Inflammatory macrophage treated with lipopolysaccharide for 4 hours (primary cell): ENCODE measurements at regions not wholly inside any gene's neighbourhood (a gene's known extent, or its start where the extent isn't known, plus 50 kb on each side); places are given as distances from the start of the nearest gene placed in this dataset.
"Not testable (repeated sequence)": the region's sequence is repeated elsewhere in the genome, so short reads cannot be mapped to it uniquely, and the experiment has no call there.

Experiments
- DNase-seq: peaks from one replicate; pipeline ENCODE4 v3.0.0-alpha.2; 2020

- no peak for DNase-seq
These were observed 83.6 kb downstream of the IER5 start for GRCh38 chr1:181172082-181172481.

- no peak for DNase-seq
These were observed 85.4 kb downstream of the IER5 start for GRCh38 chr1:181173761-181174447.

DNA sequence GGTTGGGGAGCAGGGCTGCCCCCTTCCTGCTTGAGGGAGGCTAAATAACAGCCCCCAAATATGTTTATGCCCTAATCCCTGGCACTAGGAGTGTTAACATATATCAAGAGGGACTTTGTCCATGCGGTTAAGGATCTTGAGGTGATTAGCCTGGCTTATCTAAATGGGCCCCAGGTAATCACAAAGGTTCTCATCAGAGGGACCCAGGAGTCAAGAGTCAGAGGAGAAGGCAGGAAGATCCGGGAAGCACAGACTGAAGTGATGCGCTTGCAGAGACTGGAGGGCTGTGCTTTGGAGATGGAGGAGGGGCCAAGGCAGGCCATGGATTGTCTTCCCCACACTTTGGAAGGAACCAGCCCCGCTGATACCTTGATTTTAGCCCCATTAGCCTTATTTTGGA, 86.4 kb downstream of the IER5 start:
- DNase-seq = no peak

- DNase-seq = no peak
These were observed 86.9 kb downstream of the IER5 start for GRCh38 chr1:181175356-181175910.

- DNase-seq = no peak
These were observed 87.5 kb downstream of the IER5 start for GRCh38 chr1:181175955-181176354.

- DNase-seq = no peak
These were observed 89.9 kb downstream of the IER5 start for GRCh38 chr1:181178241-181178879.

- DNase-seq = no peak
These were observed 90.9 kb downstream of the IER5 start for GRCh38 chr1:181179279-181179986.

GRCh38 chr1:181179987-181180365, 91.5 kb downstream of the IER5 start:
- DNase-seq = peak; percentile 60

- no peak for DNase-seq
These were observed 92.0 kb downstream of the IER5 start for GRCh38 chr1:181180407-181181031.

DNA sequence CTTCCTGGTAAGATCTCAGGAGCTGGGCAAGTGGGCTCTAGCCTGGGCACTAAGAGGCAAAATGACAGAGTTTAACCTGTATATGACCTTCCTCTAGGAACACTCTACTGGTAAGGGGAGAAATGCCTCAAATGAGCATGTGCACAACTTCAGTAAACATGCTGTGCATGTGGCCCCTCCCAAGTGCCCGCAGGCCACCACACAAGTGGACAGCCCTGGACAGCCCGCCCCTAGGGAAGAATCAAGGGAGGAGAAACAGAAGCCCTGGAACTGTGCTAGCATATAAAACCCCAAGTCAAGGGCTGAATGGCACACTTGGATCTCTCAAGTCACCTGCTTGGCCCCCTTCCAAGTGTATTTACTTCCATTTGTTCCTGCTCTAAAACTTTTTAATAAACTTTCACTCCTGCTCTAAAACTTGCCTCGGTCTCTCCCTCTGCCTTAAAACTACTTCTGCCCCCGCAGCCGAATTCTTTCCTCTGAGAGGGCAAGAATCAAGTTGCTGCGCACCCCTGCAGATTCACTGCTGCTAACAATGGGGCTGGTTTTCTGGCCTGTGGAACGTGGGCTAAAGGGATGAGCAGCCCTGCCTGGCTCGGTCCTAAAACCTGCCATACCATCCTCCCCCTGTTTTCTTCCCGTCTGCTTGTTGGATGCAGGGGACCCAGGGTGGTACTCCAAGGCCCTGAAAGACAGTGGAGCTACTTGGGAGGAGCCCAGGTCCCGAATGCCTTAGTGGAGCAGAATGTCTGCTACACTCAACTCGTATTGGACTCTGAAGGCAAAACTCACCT, 93.5 kb downstream of the IER5 start:
- DNase-seq = no peak

DNA sequence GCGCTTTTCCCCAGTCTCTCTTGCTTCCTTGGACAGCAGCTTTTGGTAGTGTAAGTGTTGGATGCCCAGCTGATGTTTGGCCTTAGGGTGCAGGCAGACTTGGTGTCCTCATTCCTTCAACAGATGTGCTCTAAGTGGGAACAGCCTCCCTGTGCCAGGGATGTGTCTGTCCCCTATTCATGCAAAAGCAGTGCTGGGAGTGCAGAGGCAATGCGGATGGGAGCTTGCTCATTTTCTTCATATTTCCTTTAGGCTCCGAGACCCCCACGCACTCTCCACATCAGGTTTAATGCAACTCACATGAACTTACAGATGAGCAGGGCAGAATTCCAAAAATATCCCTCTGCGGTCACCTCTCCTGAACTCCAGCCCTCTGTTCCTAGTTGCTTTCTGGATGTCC, 96.1 kb downstream of the IER5 start:
- DNase-seq = no peak

DNA sequence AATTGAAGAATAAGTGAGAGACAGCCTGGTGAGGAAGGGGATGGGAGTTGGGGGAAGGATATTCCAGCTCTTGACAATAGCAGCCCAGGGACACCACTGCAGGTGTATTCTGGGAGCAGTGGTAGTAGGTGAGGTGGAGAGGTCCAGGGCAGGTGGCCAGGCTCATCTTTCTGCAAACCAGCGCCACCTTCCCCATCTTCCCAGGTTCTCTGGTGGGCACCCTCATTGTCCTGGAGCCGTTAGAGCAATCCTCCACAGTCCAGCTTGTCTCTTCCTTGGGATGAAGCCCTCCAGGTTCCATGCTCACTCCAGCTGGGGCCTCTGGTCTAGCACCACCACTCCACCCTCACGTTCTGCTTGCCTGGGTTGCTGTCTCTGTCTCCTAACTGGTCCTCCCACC, 97.0 kb downstream of the IER5 start:
- no peak for DNase-seq

DNA sequence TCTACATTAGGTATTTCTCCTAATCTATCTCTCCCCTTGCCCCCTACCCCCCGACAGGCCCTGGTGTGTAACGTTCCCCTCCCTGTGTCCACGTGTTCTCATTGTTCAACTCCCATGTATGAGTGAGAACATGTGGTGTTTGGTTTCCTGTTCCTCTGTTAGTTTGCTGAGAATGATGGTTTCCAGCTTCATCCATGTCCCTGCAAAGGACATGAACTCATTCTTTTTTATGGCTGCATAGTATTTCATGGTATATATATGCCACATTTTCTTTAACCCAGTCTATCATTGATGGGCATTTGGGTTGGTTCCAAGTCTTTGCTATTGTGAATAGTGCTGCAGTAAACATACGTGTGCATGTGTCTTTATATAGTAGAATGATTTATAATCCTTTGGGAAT, 97.6 kb downstream of the IER5 start:
- DNase-seq = not testable (repeated sequence)

DNA sequence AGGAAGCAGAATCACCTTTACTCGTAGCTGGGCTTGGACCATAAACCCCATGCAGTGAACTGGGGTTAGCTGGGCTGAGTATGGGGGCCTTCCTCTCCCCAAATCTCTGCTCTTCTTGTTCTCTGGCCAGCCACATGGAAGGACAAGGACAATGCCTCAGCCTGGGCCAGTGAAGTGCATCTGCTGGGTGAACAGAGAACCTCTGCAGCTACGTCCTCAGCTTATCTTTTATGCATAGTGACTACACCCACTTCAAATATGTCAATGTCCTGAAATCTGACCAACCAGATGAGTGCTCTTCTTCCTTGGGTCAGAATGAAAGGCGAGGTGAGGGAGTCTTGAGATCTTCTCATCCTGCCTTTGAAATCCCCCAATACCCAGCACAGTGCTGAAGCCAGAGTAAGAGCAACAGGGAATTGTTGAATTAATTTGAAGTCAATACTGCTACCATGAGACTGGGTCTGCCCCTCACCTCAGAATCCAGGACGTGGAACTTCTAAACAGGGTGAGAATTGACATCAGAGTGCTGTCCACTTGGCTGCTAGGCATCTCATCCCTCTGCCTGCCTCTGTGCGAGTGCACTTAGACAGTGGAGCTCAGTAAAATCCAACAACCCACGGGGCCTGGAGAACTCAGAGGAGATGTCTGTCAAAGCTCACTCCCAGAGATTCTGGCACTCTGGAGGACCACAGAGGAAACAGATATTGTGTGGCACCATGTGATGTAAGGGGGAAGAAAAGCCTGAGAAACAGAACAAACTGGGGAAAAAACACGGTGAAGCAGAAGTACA, 99.0 kb downstream of the IER5 start:
- no peak for DNase-seq

GRCh38 chr1:181189245-181189644, 100.7 kb downstream of the IER5 start:
- DNase-seq = no peak

DNA sequence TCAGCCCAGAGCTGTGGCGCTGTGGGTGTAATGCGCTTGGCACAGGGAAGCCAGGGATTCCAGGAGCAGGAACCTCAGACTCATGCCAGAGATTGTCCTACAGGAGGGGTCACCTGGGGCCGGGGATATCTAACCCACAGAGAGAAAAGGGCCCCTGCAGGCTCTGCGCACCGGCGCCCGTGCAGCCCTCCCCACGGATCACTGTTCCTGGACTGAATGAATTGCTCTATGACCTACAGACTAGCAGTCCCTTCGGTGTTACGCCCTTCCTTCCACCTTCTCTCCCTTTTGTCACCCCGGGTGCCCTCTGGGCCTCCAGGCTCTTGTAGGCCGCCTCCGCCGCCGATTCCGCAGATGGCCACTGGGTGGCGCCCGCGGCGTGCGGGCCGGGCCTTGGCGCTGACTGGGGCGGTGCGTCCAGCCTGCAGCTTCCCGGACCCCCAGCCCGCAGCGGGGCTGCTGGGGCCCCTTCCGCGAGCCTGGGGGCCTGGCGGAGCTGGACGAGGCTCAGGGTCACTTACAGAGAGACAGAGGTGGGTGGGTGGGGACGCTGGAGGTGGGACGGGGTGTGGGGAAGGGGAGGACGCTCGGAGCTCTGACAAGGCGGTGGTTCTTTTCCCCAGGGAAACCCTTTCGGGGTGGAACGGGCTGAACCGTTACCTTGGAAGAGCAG, 101.3 kb downstream of the IER5 start:
- DNase-seq = peak; percentile 49

DNA sequence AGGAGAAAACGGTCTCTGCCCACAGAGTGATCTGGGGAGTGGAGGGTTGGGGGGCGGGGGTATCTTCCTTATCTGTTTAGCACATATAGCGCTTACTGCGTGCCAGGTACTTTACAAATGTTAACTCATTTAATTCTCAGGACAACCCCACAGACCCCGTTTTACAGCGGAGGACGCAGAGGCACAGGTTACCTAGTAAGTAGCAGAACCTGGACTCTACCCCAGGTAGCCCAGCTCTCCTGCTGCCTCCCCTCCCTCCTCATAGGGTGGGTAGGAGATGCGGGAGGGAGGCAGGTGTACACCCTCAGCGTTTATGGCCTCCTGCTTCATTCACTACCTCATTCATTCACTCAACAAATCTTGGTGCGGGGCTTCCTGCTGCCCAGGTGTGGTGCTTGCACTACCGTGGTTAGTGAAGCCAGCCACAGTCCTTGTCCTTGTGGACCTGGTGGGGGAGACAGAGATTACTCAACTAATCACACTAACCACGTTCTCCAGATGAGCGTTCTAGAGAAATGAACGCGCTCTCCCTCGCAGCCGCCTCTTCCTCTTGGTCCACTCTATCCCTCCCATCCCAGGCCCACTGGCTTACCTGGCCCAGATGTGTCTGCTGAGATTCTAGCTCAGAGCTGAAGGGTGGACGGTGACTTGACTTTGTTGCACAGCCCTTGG, 102.0 kb downstream of the IER5 start:
- no peak for DNase-seq

DNA sequence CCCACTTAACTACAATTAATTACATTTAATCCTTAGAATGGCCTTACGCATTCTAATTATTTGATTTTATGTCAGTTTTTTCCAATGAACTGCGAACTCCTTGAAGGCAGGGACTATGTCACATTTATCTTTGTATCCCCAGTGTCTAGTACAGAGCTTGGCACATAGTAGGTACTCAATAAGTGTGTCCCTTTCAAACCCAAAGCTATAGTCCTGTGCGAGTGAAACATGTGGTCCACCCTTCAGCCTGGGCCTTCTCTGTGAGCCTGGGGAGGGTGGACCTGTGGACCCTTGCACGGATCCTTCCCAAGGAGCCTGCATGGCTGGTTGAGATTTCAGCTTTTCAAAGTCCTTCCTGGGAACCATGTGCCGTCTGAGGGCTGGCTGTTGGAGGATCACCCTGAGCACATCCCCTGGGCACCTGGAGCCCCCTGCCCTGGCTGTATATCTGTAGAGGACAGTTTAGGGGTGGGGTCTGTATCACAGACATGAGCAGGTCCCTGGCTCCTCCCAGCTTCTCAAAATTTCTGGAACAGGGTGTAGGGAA, 103.1 kb downstream of the IER5 start:
- no peak for DNase-seq

GRCh38 chr1:181192316-181192715, 103.8 kb downstream of the IER5 start:
- DNase-seq = no peak

GRCh38 chr1:181202986-181203555, 114.6 kb downstream of the IER5 start:
- DNase-seq = no peak
